H1 (cell line): ENCODE measurements at regions not wholly inside any gene's neighbourhood (a gene's known extent, or its start where the extent isn't known, plus 50 kb on each side); places are given as distances from the start of the nearest gene placed in this dataset.

Experiments used
- BCL11A ChIP-seq, 2 experiments: IDR thresholded peaks; one replicate each; pipeline ENCODE4 v1.6.1; 2011; ENCODE audit warnings: low read depth in 2 of 2, low read length in 2 of 2, mild to moderate bottlenecking in 2 of 2
- CEBPB ChIP-seq: IDR thresholded peaks from 2 replicates; pipeline ENCODE4 v1.6.1; 2012; ENCODE audit warnings: low read depth, low read length
- CHD2 ChIP-seq: IDR thresholded peaks from 2 replicates; pipeline ENCODE4 v1.6.1; 2012; ENCODE audit warnings: low read length, improper control_type of control experiment
- CTBP2 ChIP-seq: IDR thresholded peaks from 2 replicates; pipeline ENCODE4 v1.7.0; 2011; ENCODE audit warnings: borderline replicate concordance, mild to moderate bottlenecking, moderate library complexity, mixed read lengths, low read length; ENCODE audit not compliant: insufficient read depth, insufficient read length
- JUND ChIP-seq: IDR thresholded peaks from 2 replicates; pipeline ENCODE4 v1.6.1; 2011; ENCODE audit warnings: mild to moderate bottlenecking, improper control_type of control experiment, low read length
- KDM4A ChIP-seq: IDR thresholded peaks from one replicate; pipeline ENCODE4 v1.7.1; 2012; ENCODE audit warnings: low read depth, mild to moderate bottlenecking, moderate library complexity, low read length, inconsistent platforms; ENCODE audit not compliant: severe bottlenecking
- RAD21 ChIP-seq, 2 experiments: IDR thresholded peaks in 1 of 2; conservative IDR thresholded peaks in 1 of 2; 2 replicates each; pipeline ENCODE4 v1.6.1; 2011; ENCODE audit warnings: low read depth in 2 of 2, low read length in 2 of 2, improper control_type of control experiment in 1 of 2, inconsistent platforms in 1 of 2, mild to moderate bottlenecking in 1 of 2, moderate library complexity in 1 of 2
- RNF2 ChIP-seq: fragments of 200-900, 300-1000 bp; sonication (generic); IDR thresholded peaks from 2 replicates; pipeline ENCODE4 v1.7.1; 2016; ENCODE audit warnings: borderline replicate concordance, low read depth, mild to moderate bottlenecking, antibody characterized with exemption, low read length; ENCODE audit not compliant: poor library complexity, severe bottlenecking; ENCODE audit errors: missing control alignments
- RXRA ChIP-seq: IDR thresholded peaks from 2 replicates; pipeline ENCODE4 v1.6.1; 2011; ENCODE audit warnings: low read depth, mild to moderate bottlenecking, low read length, moderate library complexity; ENCODE audit not compliant: insufficient read depth
- TF ChIP-seq, protein P1 (sequence below): fragments of 300-600 bp; sonication (generic); IDR thresholded peaks from 2 replicates; pipeline ENCODE4 v1.7.1; 2012; ENCODE audit warnings: low read length, moderate library complexity, mild to moderate bottlenecking, inconsistent platforms; ENCODE audit not compliant: insufficient replicate concordance

DNA sequence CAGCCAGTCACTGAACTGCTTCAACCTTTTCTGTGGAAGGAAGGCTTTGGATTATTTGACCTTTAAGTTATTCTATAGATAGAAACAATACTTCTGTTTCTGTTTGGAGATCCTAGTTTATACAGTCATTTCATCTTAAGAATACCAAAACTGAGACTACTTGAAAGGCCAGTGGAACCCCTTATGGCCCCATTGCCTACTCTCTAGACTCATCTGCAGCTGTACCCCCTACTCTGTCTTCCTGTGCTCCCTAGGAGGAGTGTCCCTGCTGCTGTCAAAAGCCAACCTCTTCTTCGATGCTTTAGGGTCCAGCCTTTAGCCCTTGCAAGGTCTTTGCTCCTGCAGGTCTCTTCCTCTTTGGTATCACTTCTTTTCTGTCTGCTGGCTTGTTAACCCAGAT lies 169.6 kb downstream of the EDEM1 start (continued):
- TF ChIP-seq, protein P1, sequence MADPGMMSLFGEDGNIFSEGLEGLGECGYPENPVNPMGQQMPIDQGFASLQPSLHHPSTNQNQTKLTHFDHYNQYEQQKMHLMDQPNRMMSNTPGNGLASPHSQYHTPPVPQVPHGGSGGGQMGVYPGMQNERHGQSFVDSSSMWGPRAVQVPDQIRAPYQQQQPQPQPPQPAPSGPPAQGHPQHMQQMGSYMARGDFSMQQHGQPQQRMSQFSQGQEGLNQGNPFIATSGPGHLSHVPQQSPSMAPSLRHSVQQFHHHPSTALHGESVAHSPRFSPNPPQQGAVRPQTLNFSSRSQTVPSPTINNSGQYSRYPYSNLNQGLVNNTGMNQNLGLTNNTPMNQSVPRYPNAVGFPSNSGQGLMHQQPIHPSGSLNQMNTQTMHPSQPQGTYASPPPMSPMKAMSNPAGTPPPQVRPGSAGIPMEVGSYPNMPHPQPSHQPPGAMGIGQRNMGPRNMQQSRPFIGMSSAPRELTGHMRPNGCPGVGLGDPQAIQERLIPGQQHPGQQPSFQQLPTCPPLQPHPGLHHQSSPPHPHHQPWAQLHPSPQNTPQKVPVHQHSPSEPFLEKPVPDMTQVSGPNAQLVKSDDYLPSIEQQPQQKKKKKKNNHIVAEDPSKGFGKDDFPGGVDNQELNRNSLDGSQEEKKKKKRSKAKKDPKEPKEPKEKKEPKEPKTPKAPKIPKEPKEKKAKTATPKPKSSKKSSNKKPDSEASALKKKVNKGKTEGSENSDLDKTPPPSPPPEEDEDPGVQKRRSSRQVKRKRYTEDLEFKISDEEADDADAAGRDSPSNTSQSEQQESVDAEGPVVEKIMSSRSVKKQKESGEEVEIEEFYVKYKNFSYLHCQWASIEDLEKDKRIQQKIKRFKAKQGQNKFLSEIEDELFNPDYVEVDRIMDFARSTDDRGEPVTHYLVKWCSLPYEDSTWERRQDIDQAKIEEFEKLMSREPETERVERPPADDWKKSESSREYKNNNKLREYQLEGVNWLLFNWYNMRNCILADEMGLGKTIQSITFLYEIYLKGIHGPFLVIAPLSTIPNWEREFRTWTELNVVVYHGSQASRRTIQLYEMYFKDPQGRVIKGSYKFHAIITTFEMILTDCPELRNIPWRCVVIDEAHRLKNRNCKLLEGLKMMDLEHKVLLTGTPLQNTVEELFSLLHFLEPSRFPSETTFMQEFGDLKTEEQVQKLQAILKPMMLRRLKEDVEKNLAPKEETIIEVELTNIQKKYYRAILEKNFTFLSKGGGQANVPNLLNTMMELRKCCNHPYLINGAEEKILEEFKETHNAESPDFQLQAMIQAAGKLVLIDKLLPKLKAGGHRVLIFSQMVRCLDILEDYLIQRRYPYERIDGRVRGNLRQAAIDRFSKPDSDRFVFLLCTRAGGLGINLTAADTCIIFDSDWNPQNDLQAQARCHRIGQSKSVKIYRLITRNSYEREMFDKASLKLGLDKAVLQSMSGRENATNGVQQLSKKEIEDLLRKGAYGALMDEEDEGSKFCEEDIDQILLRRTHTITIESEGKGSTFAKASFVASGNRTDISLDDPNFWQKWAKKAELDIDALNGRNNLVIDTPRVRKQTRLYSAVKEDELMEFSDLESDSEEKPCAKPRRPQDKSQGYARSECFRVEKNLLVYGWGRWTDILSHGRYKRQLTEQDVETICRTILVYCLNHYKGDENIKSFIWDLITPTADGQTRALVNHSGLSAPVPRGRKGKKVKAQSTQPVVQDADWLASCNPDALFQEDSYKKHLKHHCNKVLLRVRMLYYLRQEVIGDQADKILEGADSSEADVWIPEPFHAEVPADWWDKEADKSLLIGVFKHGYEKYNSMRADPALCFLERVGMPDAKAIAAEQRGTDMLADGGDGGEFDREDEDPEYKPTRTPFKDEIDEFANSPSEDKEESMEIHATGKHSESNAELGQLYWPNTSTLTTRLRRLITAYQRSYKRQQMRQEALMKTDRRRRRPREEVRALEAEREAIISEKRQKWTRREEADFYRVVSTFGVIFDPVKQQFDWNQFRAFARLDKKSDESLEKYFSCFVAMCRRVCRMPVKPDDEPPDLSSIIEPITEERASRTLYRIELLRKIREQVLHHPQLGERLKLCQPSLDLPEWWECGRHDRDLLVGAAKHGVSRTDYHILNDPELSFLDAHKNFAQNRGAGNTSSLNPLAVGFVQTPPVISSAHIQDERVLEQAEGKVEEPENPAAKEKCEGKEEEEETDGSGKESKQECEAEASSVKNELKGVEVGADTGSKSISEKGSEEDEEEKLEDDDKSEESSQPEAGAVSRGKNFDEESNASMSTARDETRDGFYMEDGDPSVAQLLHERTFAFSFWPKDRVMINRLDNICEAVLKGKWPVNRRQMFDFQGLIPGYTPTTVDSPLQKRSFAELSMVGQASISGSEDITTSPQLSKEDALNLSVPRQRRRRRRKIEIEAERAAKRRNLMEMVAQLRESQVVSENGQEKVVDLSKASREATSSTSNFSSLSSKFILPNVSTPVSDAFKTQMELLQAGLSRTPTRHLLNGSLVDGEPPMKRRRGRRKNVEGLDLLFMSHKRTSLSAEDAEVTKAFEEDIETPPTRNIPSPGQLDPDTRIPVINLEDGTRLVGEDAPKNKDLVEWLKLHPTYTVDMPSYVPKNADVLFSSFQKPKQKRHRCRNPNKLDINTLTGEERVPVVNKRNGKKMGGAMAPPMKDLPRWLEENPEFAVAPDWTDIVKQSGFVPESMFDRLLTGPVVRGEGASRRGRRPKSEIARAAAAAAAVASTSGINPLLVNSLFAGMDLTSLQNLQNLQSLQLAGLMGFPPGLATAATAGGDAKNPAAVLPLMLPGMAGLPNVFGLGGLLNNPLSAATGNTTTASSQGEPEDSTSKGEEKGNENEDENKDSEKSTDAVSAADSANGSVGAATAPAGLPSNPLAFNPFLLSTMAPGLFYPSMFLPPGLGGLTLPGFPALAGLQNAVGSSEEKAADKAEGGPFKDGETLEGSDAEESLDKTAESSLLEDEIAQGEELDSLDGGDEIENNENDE, result no peak
- TF ChIP-seq CHD2 (no peak), KDM4A (no peak), JUND (no peak), RNF2 (no peak), CTBP2 (no peak), RXRA (no peak), RAD21 (IDR thresholded peaks at IDR 0.05 in 1 of 2, conservative IDR thresholded peaks at IDR 0.05 in 1 of 2; ENCODE audit: low read depth in 2 of 2, low read length in 2 of 2) (no peak), BCL11A (IDR thresholded peaks at IDR 0.05; ENCODE audit: low read depth in 2 of 2, low read length in 2 of 2) (no peak), CEBPB (no peak)
